Spleen (tissue), 7 donors: ENCODE measurements at regions not wholly inside any gene's neighbourhood (a gene's known extent, or its start where the extent isn't known, plus 50 kb on each side); places are given as distances from the start of the nearest gene placed in this dataset.

Source experiments
- CTCF ChIP-seq, 11 experiments: fragments of 200-600 bp in 7 of 11; fragments of 450-650 bp in 4 of 11; sonication (generic) in 4 of 11; IDR thresholded peaks in 8 of 11; conservative IDR thresholded peaks in 3 of 11; 1 replicate in 7 of 11; 2 replicates in 4 of 11; pipeline versions ENCODE4 v1.4.0 to v1.8.0; 2016 to 2021; ENCODE audit warnings: antibody characterized with exemption in 11 of 11, inconsistent platforms in 4 of 11, mild to moderate bottlenecking in 1 of 11
- POLR2A ChIP-seq, 3 donors: fragments of 450-650 bp; IDR thresholded peaks; one replicate each; pipeline ENCODE4 v1.5.1; 2017; ENCODE audit warnings: antibody characterized with exemption in 3 of 3, mild to moderate bottlenecking in 1 of 3
- donor health status: DM: no; HTN: no; CAD: no; lungs with moderate emphysema.
- donor health status: DM: no; HTN: no; CAD: no.
- donor health status: DM: no; HTN: no; CAD: no.

GRCh38 chr10:10096898-10097297, 920.8 kb upstream of the CELF2 start:
- TF ChIP-seq POLR2A (IDR thresholded peaks at IDR 0.05) (no peak), CTCF (IDR thresholded peaks at IDR 0.05 in 8 of 11, conservative IDR thresholded peaks at IDR 0.05 in 3 of 11) (no peak)
